ENCODE measurements at regions not wholly inside any gene's neighbourhood (a gene's known extent, or its start where the extent isn't known, plus 50 kb on each side); places are given as distances from the start of the nearest gene placed in this dataset.
A peak's percentile ranks its signal among the peaks of the same experiment; 100 is the strongest.

- Histone ChIP-seq H3K27ac (ENCODE audit: insufficient read length, low read depth, low read length) (no peak overlapping the region), H3K79me2 (ENCODE audit: insufficient read depth, low read length) (no peaks in the 10 kb centered on the region), H2BK20ac (ENCODE audit: low read depth, low read length, poor library complexity, severe bottlenecking) (no peak overlapping the region), H4K91ac (ENCODE audit: insufficient read length, low read depth, low read length) (no peak overlapping the region), H4K20me1 (ENCODE audit: control insufficient read depth, insufficient read depth, insufficient read length) (no peaks in the 10 kb centered on the region), H3K9me3 (ENCODE audit: control insufficient read depth, low read depth, low read length) (no peaks in the 10 kb centered on the region), H2AK5ac (ENCODE audit: insufficient read length, low read length) (no peak overlapping the region), H2BK120ac (ENCODE audit: low read depth, low read length, poor library complexity, severe bottlenecking) (no peak overlapping the region), H3K4me1 (ENCODE audit: insufficient read depth, low read length) (no peaks in the 10 kb centered on the region; the same call in 1 of the 2 replicates), H4K5ac (ENCODE audit: insufficient read length, low read depth, low read length) (no peak overlapping the region), H2BK12ac (ENCODE audit: insufficient read length, low read depth, low read length) (no peak overlapping the region), H2AFZ (ENCODE audit: low read length) (no peak overlapping the region), H3K79me1 (ENCODE audit: insufficient read depth, low read depth, low read length, poor library complexity, severe bottlenecking) (no peaks in the 10 kb centered on the region), H3K9ac (ENCODE audit: extremely low read depth, insufficient read length, low read length) (no peak overlapping the region), H3K4ac (ENCODE audit: low read depth, low read length) (no peak overlapping the region), H3T11ph (ENCODE audit: low read length) (no peak overlapping the region), H3K56ac (ENCODE audit: insufficient read length, low read depth, low read length) (no peak overlapping the region), H3K23ac (ENCODE audit: insufficient read length, low read depth, low read length) (no peak overlapping the region), H3K18ac (ENCODE audit: insufficient read length, low read depth, low read length) (no peak overlapping the region), H3K27me3 (ENCODE audit: insufficient read depth, low read length) (no peaks in the 10 kb centered on the region), H2BK15ac (ENCODE audit: low read depth, low read length) (no peak overlapping the region), H2BK5ac (ENCODE audit: insufficient read length, low read length) (no peak overlapping the region), H4K8ac (replicated peaks; ENCODE audit: insufficient read length, low read depth, low read length) (no peak overlapping the region), H3K4me2 (ENCODE audit: insufficient read depth, insufficient read length, low read length) (no peak overlapping the region), H3K23me2 (ENCODE audit: insufficient read length, low read depth, low read length, poor library complexity, severe bottlenecking) (no peaks in the 10 kb centered on the region), H3K14ac (ENCODE audit: insufficient read depth, low read length) (no peak overlapping the region)
- Mint-ChIP-seq H3K27ac (no peak overlapping the region), H3K4me3 (no peak overlapping the region), H3K4me1 (peaks cover 16 to 25% of the 10 kb centered on the region in 2 experiments), H3K9me3 (no peaks in the 10 kb centered on the region), H3K36me3 (ENCODE audit: insufficient read depth in 1 of 3, low read depth in 3 of 3) (no peaks in the 10 kb centered on the region), H3K27me3 (ENCODE audit: low read depth) (peaks cover 3% of the 10 kb centered on the region)
- no CpG with 5 or more reads among the region's 9 CpGs for WGBS (ENCODE audit: extremely low coverage, insufficient read length, low lambda C conversion rate)
- peak; percentile 90 for DNase-seq
- TF ChIP-seq, protein P1, sequence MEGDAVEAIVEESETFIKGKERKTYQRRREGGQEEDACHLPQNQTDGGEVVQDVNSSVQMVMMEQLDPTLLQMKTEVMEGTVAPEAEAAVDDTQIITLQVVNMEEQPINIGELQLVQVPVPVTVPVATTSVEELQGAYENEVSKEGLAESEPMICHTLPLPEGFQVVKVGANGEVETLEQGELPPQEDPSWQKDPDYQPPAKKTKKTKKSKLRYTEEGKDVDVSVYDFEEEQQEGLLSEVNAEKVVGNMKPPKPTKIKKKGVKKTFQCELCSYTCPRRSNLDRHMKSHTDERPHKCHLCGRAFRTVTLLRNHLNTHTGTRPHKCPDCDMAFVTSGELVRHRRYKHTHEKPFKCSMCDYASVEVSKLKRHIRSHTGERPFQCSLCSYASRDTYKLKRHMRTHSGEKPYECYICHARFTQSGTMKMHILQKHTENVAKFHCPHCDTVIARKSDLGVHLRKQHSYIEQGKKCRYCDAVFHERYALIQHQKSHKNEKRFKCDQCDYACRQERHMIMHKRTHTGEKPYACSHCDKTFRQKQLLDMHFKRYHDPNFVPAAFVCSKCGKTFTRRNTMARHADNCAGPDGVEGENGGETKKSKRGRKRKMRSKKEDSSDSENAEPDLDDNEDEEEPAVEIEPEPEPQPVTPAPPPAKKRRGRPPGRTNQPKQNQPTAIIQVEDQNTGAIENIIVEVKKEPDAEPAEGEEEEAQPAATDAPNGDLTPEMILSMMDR (conservative IDR thresholded peaks at IDR 0.05) = peak; percentile 94
Observed at GRCh38 chr2:60674524-60675165, 81.4 kb upstream of the PAPOLG start.

Data from H9 (cell line).